ENCODE measurements at regions not wholly inside any gene's neighbourhood (a gene's known extent, or its start where the extent isn't known, plus 50 kb on each side); places are given as distances from the start of the nearest gene placed in this dataset.

- Histone ChIP-seq H3F3A (ENCODE audit: control insufficient read depth, insufficient read depth) (no peaks in the 10 kb centered on the region), H4K20me1 (ENCODE audit: control insufficient read depth, insufficient read depth, low read depth, low read length) (no peaks in the 10 kb centered on the region), H3K4me2 (ENCODE audit: low read length) (peak overlapping the region; percentile 46), H3K4me3 (ENCODE audit: low read length) (peak overlapping the region; percentile 23; the same call in 1 of the 2 replicates), H3K79me2 (ENCODE audit: control insufficient read depth, low read length) (no peaks in the 10 kb centered on the region), H3K36me3 (ENCODE audit: control insufficient read depth, low read length) (no peaks in the 10 kb centered on the region), H3K9me2 (replicated peaks; ENCODE audit: control insufficient read depth, low read length) (no peaks in the 10 kb centered on the region), H3K27ac (ENCODE audit: low read depth, low read length) (no peak overlapping the region), H3K4me1 (ENCODE audit: control insufficient read depth, low read length) (peaks cover 32% of the 10 kb centered on the region), H3K9me3 (ENCODE audit: control insufficient read depth, insufficient read depth, low read length) (no peaks in the 10 kb centered on the region), H3K27me3 (ENCODE audit: control insufficient read depth, low read length) (peaks cover 3% of the 10 kb centered on the region)
- TF ChIP-seq CTCF (IDR thresholded peaks at IDR 0.05; ENCODE audit: low read depth, low read length, poor library complexity, severe bottlenecking) = no peak
- TF ChIP-seq EZH2phosphoT487 (IDR thresholded peaks at IDR 0.05; ENCODE audit: borderline replicate concordance, low read length) = no peak
Observed at GRCh38 chr2:196415384-196415783, 224.1 kb upstream of the CCDC150 start.

GRCh38 chr2:196420143-196420542 is 219.4 kb upstream of the CCDC150 start:
- no peaks in the 10 kb centered on the region for H4K20me1 ChIP-seq (ENCODE audit: control insufficient read depth, insufficient read depth, low read depth, low read length)
- peaks cover 3% of the 10 kb centered on the region for H3K27me3 ChIP-seq (ENCODE audit: control insufficient read depth, low read length)
- H3K36me3 ChIP-seq (ENCODE audit: control insufficient read depth, low read length) = no peaks in the 10 kb centered on the region
- H3K4me1 ChIP-seq (ENCODE audit: control insufficient read depth, low read length) = peaks cover 11% of the 10 kb centered on the region
- no peak overlapping the region for H3K4me2 ChIP-seq (ENCODE audit: low read length)
- no peaks in the 10 kb centered on the region for H3K9me3 ChIP-seq (ENCODE audit: control insufficient read depth, insufficient read depth, low read length)
- TF ChIP-seq EZH2phosphoT487 (IDR thresholded peaks at IDR 0.05; ENCODE audit: borderline replicate concordance, low read length) (no peak), CTCF (IDR thresholded peaks at IDR 0.05; ENCODE audit: low read depth, low read length, poor library complexity, severe bottlenecking) (no peak)
- H3K9me2 ChIP-seq (replicated peaks; ENCODE audit: control insufficient read depth, low read length) = no peaks in the 10 kb centered on the region
- no peak overlapping the region for H3K27ac ChIP-seq (ENCODE audit: low read depth, low read length)
- H3K79me2 ChIP-seq (ENCODE audit: control insufficient read depth, low read length) = no peaks in the 10 kb centered on the region
- H3K4me3 ChIP-seq (ENCODE audit: low read length) = no peak overlapping the region
- H3F3A ChIP-seq (ENCODE audit: control insufficient read depth, insufficient read depth) = no peaks in the 10 kb centered on the region

- no peak for TF ChIP-seq CTCF (IDR thresholded peaks at IDR 0.05; ENCODE audit: low read depth, low read length, poor library complexity, severe bottlenecking)
- TF ChIP-seq EZH2phosphoT487 (IDR thresholded peaks at IDR 0.05; ENCODE audit: borderline replicate concordance, low read length) = no peak
- Histone ChIP-seq H3K4me1 (ENCODE audit: control insufficient read depth, low read length) (peaks cover 5% of the 10 kb centered on the region; the same call in 1 of the 2 replicates), H3K4me3 (ENCODE audit: low read length) (no peak overlapping the region), H3K79me2 (ENCODE audit: control insufficient read depth, low read length) (no peaks in the 10 kb centered on the region), H3K9me2 (replicated peaks; ENCODE audit: control insufficient read depth, low read length) (no peaks in the 10 kb centered on the region), H3K27me3 (ENCODE audit: control insufficient read depth, low read length) (peaks cover 3% of the 10 kb centered on the region), H4K20me1 (ENCODE audit: control insufficient read depth, insufficient read depth, low read depth, low read length) (no peaks in the 10 kb centered on the region), H3K27ac (ENCODE audit: low read depth, low read length) (no peak overlapping the region), H3K36me3 (ENCODE audit: control insufficient read depth, low read length) (no peaks in the 10 kb centered on the region), H3F3A (ENCODE audit: control insufficient read depth, insufficient read depth) (no peaks in the 10 kb centered on the region), H3K4me2 (ENCODE audit: low read length) (no peak overlapping the region), H3K9me3 (ENCODE audit: control insufficient read depth, insufficient read depth, low read length) (no peaks in the 10 kb centered on the region)
Observed at GRCh38 chr2:196421880-196422279, 217.6 kb upstream of the CCDC150 start.

Measured in DOHH2 (cell line).